Mesothelial cell of epicardium (in vitro differentiated cells): ENCODE measurements at regions not wholly inside any gene's neighbourhood (a gene's known extent, or its start where the extent isn't known, plus 50 kb on each side); places are given as distances from the start of the nearest gene placed in this dataset.

Experiments
- DNase-seq, 2 experiments: peaks; one replicate each; pipeline ENCODE4 v3.0.0; 2021; ENCODE audit warnings: low spot score in 2 of 2; ENCODE audit not compliant: unreplicated experiment in 2 of 2
- H3K27ac Mint-ChIP-seq: 2 replicates; pipeline ENCODE4 v1.8.0; 2021; ENCODE audit warnings: mixed read lengths
- H3K27me3 Mint-ChIP-seq: 2 replicates; pipeline ENCODE4 v1.8.0; 2021; ENCODE audit warnings: low read depth, mixed read lengths
- H3K36me3 Mint-ChIP-seq: 2 replicates; pipeline ENCODE4 v1.8.0; 2021; ENCODE audit warnings: mixed read lengths
- H3K4me1 Mint-ChIP-seq: 2 replicates; pipeline ENCODE4 v1.8.0; 2021; ENCODE audit warnings: mixed read lengths
- H3K4me3 Mint-ChIP-seq: 2 replicates; pipeline ENCODE4 v1.8.0; 2021; ENCODE audit warnings: mild to moderate bottlenecking, moderate library complexity, mixed read lengths
- H3K9me3 Mint-ChIP-seq: 2 replicates; pipeline ENCODE4 v1.8.0; 2021; ENCODE audit warnings: mixed read lengths
- CTCF ChIP-seq: fragments of 200-600 bp; sonication (generic); IDR thresholded peaks from one replicate; pipeline ENCODE4 v1.5.0; 2021; ENCODE audit warnings: antibody characterized with exemption; ENCODE audit not compliant: unreplicated experiment

GRCh38 chr22:49678842-49679170 is 148.9 kb downstream of the BRD1 start:
- DNase-seq = no peak
- no peaks in the 10 kb centered on the region for H3K36me3 Mint-ChIP-seq
- H3K4me3 Mint-ChIP-seq = no peak overlapping the region
- H3K27ac Mint-ChIP-seq = no peak overlapping the region
- no peak for TF ChIP-seq CTCF
- H3K4me1 Mint-ChIP-seq = no peaks in the 10 kb centered on the region
- peaks cover 84% of the 10 kb centered on the region for H3K27me3 Mint-ChIP-seq
- no peaks in the 10 kb centered on the region for H3K9me3 Mint-ChIP-seq

- Mint-ChIP-seq H3K4me3 (no peak overlapping the region), H3K9me3 (no peaks in the 10 kb centered on the region), H3K36me3 (no peaks in the 10 kb centered on the region), H3K27ac (no peak overlapping the region), H3K4me1 (no peaks in the 10 kb centered on the region), H3K27me3 (peaks cover 82% of the 10 kb centered on the region)
- no peak for DNase-seq
- no peak for TF ChIP-seq CTCF
Observed at GRCh38 chr22:49678137-49678841, 149.4 kb downstream of the BRD1 start.

- peak in 1 of 2 experiments; percentile 21 for DNase-seq
- no peaks in the 10 kb centered on the region for H3K9me3 Mint-ChIP-seq
- no peaks in the 10 kb centered on the region for H3K36me3 Mint-ChIP-seq
- TF ChIP-seq CTCF = no peak
- H3K27me3 Mint-ChIP-seq = peaks cover 83% of the 10 kb centered on the region
- H3K4me1 Mint-ChIP-seq = no peaks in the 10 kb centered on the region
- H3K4me3 Mint-ChIP-seq = no peak overlapping the region
- H3K27ac Mint-ChIP-seq = no peak overlapping the region
Observed at GRCh38 chr22:49677495-49677889, 150.2 kb downstream of the BRD1 start.

- no peak overlapping the region for H3K4me3 Mint-ChIP-seq
- no peak overlapping the region for H3K27ac Mint-ChIP-seq
- H3K9me3 Mint-ChIP-seq = no peaks in the 10 kb centered on the region
- no peaks in the 10 kb centered on the region for H3K36me3 Mint-ChIP-seq
- no peak for TF ChIP-seq CTCF
- DNase-seq = peak in 1 of 2 experiments; percentile 28
- peaks cover 80% of the 10 kb centered on the region for H3K27me3 Mint-ChIP-seq
- no peaks in the 10 kb centered on the region for H3K4me1 Mint-ChIP-seq
Observed at GRCh38 chr22:49676783-49677494, 150.7 kb downstream of the BRD1 start.

- Mint-ChIP-seq H3K36me3 (no peaks in the 10 kb centered on the region), H3K27me3 (peaks cover 81% of the 10 kb centered on the region), H3K27ac (no peak overlapping the region), H3K4me3 (no peak overlapping the region), H3K4me1 (peaks cover 5% of the 10 kb centered on the region), H3K9me3 (no peaks in the 10 kb centered on the region)
- DNase-seq = no peak
- TF ChIP-seq CTCF = no peak
Observed at GRCh38 chr22:49676230-49676629, 151.4 kb downstream of the BRD1 start.
